Superior temporal gyrus (tissue), 1 donor: ENCODE measurements at regions not wholly inside any gene's neighbourhood (a gene's known extent, or its start where the extent isn't known, plus 50 kb on each side); places are given as distances from the start of the nearest gene placed in this dataset.

Experiments used
- DNase-seq: peaks from one replicate; pipeline ENCODE4 v3.0.0-alpha.2; 2016; ENCODE audit errors: extremely low spot score

DNA sequence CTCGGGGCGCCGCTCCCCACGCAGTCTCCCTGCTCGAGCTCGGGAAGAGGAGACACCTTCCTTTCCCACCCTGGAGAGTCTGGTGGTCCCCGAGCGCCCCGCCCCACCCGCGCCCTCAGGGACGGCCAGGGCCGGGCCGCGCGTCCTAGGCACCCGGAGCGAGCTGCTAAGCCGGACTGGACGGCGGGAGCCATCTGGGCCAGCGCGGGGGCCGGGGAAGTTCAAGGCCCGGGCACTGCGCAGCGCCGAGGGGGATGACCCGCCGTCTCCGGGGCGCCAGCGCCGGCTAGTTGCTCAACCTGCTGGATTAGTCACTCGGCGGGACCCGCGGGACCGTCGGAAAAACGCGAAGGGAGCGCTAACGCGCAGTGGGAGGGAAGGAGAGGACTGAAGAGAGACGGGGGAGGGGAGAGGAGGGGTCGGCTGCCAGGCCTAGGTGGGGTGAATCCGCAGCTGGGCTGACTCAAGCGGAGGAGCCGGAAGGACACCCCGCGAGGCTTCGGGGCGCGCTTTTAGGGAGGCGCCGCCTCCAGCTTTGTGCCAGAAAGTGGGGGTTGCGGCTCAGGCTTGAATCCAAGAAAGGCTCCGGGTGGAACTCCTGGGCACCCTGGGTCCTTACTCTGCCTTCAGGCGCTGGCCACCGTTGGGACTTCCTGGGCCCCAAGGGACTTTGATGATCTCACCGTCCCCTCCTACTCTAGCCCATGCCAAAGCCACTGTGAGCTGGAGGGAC is 75.7 kb upstream of the FOXP4 start:
- no peak for DNase-seq

DNA sequence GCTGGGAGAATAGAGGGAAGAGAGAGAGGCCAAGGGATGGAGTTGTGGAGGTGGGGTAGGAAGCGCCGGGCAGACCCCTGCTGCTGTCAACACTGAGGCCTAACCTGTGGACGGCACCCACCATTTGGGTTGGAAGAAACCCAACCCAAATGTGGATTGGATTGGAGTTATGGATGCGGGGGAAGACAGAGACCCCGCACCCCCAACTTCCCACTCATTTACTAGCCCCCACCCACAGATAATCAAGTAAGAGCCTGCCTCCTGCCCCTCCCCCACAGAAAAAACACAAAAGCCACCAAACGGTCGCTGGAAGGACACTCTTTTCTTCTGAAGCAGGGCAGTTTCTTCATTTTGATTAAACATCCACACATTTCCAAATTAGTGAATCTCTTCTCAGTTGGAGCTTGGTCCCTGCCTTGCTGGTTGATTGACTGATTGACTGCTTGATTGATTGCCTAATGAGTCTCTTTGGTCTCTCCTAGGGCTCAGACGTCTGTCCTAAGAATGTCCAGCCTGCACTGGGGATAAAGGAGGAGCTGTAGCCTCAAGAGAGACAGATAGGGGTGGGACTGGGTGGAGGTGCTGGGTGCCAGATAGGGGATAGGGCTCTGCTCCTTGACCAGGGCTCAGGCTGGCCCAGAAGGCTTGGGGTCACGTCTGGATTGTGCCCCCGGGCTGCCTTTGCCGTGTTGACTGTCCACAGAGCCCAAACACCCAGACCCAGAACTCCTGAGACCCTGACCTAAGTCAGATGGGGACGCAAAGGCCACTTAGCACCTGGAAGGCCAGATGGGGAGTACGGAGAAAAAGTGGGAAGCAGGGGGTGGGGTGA is 74.9 kb upstream of the FOXP4 start:
- no peak for DNase-seq

DNA sequence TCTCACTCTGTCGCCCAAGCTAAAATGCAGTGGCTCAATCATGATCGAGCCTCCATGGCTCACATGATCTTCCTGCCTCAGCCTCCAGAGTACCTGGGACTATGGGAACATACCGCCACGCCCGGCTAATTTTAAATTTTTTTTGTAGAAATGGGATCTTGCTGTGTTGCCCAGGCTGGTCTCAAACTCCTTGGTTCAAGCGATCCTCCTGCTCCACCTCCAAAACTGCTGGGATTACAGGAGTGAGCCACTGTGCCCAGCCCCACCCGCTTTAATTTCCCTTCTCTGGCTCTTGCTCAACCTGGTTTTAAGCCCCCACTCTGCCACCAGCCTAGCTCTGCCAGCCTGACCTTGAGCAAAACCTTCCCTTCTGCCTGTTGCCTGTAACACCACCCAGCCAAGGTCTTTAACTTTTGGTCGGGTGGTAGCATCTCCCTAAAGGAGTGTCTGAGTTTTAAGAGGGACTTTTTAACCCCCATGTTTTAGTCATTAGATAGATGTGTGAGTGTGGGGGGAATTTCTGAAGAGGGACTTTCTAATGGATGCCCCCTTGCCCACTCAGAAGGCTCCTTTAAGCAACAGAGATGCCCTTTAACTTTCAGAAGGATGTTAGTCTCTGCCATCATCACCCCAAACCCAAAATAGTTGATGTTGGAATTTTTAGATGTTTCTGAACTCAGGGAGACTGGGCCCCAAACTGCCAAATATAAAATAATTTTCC is 71.8 kb upstream of the FOXP4 start:
- no peak for DNase-seq

DNA sequence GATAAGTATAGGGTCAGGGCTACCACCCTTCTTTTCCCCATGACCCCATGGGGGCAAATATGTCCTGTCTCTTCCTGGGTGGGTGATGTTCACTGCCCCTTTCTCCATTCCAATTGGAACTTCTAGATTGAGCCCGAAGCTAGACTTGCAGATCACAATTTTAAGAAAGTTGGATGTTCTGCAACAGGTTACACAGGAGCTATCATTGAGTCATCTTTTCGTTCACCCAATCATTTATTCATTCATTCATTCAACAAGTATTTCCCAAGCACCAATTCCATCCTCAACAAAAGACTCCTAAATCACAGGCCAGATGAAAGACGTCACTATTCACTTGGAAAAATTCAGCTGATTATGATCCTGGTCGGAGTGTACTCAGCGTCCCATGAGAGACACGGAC is 71.0 kb upstream of the FOXP4 start:
- no peak for DNase-seq

DNA sequence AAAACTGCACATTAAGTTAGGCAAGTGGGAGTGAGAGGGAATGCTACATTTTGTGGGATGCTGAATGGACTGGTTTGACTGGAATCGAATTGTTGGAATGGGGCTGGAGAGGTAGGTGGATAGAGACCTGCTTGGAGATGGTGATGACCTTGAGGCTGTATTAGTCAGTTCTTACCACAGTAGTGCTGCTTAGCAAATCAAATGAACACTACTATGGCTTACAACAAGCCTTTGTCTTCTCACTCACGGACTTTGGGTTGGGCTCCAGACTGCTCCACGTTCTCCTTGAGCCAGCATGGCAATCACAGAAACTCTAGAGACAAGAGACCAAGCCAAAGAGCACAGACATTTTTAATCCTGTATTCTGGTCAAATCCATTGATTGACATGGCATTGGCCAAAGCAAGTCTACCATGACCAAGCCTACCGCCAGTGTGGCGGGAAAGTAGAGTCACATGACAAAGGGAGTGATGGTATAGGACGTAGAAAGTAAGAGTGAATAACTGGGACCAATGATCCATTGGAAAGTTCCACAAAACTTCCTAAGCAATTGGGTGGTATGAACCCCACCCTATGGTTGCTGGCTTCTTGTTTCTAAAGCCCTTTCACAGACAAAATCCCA is 70.3 kb upstream of the FOXP4 start:
- DNase-seq: no peak

DNA sequence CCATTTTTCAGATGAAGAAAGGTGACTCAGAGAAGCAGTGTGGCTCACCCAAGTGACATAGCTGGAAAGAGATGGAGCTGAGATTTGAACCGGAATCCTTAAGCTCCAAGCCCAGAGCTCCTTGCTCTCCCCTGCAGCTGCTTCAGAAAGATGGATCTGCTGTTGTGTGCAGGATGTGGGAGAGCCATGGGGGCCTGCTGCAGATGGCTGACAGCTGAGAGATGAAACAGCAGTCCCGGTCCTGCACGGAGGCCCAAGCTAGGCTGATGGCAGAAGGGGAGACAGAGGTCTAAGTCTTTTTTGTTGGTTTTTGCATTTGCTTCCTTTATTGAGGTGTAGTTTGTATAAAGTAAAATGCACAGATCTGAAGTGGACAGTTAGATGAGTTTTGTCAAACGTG is 69.8 kb upstream of the FOXP4 start:
- no peak for DNase-seq

DNA sequence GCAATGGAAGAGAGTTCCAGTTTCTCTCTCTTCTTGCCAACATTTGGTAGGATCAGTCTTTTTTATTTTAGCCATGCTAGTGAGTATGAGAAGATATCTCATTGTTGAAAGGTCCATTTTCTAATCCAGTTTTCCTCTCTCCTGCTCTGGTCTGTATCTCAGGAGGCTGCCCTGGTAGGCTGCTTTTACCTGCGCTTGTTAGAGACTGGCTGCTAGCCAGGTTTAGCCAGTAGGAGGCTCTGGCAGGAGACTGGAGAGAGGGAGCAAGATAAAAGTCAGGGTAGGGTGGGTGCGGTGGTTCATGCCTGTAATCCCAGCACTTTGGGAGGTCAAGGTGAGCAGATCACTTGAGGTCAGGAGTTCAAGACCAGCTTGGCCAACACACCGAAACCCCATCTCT is 68.6 kb upstream of the FOXP4 start:
- DNase-seq: no peak

DNA sequence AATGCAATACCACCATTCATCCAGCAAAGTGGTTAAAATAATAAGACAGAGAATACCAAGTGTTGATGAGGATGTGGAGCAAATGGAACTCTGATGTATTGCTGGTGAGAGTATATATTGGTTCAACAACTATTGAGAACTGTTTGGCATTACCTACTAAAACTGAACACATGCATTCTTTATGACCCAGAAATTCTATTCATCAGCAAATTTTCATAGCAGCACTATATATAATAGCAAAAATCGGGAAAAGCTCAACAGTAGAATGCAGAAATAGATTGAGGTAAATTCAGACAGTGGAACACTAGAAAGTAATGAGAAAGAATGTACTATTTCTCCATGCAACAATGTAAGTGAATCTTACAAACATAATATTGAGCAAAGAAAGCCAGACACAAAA is 62.2 kb upstream of the FOXP4 start:
- DNase-seq: no peak

DNA sequence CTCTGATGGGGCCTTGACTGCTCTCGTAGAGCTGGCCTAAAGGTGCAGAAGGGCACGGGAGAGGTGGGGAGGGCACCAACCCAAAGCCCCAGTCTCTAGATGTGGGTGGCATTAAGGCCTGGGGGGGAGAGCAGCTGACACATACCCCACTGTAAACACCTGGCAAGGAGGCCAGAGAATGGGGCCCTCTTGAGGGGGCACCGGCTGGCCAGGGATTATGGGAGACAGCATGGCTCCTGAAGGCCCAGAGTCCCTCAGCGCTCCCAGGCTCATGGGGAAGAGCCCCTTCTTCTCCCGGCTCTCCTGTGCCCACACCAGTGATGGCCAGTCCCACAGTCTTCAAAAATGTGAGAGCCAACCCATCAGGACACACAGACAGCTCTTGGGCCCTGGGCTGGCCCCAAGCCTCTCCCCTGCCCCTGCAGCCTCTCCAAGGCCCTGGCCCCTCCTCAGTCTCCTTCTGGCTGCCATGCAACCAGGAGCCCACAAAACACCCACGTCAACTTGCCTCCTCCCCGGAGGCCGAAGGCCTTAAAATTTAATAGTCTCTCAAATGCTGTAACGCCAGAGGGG is 58.2 kb upstream of the FOXP4 start:
- no peak for DNase-seq

DNA sequence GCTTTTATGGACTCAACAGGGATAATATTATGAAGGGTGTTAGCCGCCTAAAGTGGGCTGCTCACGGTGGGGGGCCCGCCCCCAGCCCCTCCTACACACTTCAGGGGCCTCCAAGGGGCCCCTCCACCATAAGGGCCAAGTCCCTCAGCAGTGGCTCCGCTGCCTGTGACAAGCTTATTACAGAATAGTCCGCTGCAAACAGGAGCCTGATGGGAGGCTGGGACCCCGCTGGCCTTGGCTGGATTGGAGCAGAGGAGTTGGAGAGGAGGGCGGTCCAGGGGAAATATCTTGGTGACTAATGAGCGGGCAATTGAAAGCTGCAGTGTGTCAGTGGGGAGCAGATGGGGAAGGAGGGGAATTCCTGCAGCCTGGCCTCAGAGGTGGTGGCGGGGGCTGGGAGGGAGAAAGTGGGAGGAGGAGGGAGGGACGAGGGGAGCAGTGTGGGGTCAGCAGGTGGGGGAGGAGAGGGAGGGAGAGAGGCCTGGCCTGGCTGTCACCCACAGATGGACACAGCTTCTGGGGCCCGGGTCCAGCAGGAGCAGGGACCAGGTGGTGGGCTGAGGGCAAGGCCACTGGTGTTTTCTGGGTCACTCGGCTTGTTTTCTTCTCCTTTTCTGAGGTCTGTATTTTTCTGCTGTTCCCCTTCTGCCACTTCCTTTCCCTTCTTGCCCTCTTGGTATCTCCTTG is 57.6 kb upstream of the FOXP4 start:
- no peak for DNase-seq

DNA sequence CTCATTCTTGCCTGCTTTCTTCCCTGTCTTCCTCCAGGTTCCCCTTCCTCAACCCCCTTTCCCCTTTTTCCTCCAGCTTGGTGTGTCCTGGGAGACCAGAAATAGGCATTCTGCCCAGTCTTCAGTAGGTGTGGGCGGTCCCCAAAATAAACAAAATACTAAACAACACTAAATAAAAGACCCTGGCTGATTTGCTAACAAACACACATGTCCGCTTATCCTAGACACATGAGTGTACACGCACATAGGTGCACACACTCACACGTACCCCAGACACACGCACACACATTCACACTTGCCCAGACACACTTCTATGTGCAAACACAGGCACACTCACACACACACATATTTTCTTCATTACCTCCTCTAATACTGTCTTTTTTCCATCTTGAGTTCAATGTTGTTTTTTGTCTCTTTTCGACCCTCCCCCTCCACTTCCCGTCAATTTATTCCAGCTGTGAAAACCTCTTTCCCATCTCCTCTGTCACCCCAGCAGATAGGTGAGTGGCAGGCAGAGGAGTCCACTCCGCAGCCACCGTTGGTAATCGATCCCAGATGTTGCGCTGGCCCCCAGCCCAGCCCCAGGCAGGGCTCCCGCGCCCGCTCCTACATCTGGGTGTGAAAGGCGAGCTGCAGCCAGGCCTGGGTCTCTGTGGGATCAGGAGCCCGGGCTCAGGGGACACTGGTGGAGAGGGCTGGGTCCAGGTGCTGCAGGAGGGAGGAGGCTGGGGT is 56.9 kb upstream of the FOXP4 start:
- no peak for DNase-seq

DNA sequence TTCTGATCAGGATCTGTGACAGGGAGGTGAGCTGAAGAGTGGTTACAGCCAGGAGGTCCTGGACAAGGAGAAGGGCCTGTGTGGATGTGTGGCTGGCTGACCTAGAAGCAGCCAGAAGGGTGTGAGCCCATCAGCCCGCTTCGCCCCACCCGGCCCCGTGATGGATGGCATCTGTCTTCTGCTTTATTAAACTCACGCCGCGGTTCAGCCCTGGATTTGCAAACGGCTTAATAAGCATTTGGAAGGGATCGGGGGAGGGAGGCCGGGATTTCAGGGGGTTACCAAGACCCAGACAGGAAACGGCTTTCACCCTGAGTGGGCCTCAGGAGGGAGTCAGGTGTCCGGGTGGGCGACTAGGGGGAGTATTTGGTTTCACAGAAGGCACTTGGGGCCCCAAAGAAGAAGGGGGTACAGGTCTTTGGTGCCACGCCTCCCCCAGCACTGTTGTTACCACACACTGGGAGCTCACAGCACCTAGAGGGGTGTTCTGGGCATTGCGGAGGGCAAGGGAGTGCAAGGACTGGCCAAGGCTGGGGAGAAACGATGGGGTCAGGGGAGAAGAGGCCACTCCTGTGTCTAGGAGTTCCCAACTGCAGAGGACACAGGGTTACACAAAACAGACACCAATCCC is 53.8 kb upstream of the FOXP4 start:
- no peak for DNase-seq

DNA sequence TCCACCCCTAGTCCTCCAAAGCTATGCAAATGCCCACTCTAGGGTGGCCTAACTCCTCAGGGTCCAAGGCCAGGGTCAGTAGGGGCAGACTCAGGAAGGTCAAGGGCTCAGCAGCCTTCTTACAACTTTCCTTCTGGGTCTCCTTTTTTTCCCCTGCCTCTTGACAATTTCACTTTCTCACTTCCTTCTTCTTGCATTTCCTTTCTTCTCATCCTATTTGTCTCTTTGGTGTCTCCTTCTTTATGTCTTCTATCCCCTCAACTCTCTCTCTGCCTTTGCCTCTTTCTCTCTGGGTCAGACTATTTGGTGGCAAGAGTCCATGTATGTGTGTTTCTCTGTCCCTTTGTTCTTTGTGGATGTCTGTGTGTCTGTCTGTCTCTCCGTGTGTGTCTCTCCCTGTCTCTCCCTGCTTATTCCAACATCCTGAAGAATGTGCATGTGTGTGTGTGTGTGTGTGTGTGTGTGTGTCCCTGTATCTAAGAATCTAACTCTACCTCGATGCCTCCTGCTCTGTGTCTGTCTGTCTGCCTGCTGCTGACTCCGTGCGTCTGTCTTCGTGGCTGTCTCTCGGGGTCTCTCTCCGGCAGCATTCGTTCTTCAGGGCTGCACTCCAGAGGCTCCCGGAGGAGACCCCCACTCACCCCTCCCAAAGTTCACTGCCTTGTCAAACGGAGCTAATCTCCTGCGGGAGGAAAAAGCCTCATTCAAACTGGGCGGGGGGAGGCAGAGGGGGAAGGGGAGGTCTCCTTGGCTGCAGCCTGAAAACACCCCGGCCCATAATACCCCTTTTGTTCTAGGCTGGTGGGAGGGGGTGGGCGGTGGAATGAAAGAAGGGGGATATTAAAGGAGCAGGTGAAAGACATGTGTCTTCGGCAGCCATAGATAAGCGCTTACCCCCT is 51.7 kb upstream of the FOXP4 start:
- no peak for DNase-seq
